Mesendoderm (in vitro differentiated cells): ENCODE measurements at regions not wholly inside any gene's neighbourhood (a gene's known extent, or its start where the extent isn't known, plus 50 kb on each side); places are given as distances from the start of the nearest gene placed in this dataset.

Experiments used
- DNase-seq: peaks from one replicate; pipeline ENCODE4 v3.0.0; 2013
- H2AK5ac ChIP-seq: 2 replicates; pipeline ENCODE4 v1.6.1; 2013; ENCODE audit warnings: low read length, inconsistent platforms
- H2BK120ac ChIP-seq: 2 replicates; pipeline ENCODE4 v1.6.1; 2013; ENCODE audit warnings: low read depth, mild to moderate bottlenecking, low read length, moderate library complexity, mixed read lengths
- H2BK15ac ChIP-seq: replicated peaks from 2 replicates; pipeline ENCODE4 v1.6.1; 2013; ENCODE audit warnings: low read depth, mild to moderate bottlenecking, moderate library complexity
- H2BK5ac ChIP-seq: 2 replicates; pipeline ENCODE4 v1.6.1; 2013; ENCODE audit warnings: low read length, inconsistent platforms
- H3K18ac ChIP-seq: 2 replicates; pipeline ENCODE4 v1.6.1; 2013; ENCODE audit warnings: mild to moderate bottlenecking, low read length, mixed read lengths
- H3K23ac ChIP-seq: one replicate; pipeline ENCODE4 v1.6.1; 2013; ENCODE audit warnings: low read length
- H3K27ac ChIP-seq: 2 replicates; pipeline ENCODE4 v1.5.1; 2013; ENCODE audit warnings: low read depth, mild to moderate bottlenecking, inconsistent platforms, low read length, moderate library complexity
- H3K27me3 ChIP-seq: 2 replicates; pipeline ENCODE4 v1.6.1; 2013; ENCODE audit warnings: low read length, control low read depth, mild to moderate bottlenecking, inconsistent platforms; ENCODE audit not compliant: insufficient read depth, poor library complexity
- H3K36me3 ChIP-seq: 2 replicates; pipeline ENCODE4 v1.6.1; 2013; ENCODE audit warnings: low read length, inconsistent platforms; ENCODE audit not compliant: control insufficient read depth, insufficient read depth
- H3K4ac ChIP-seq: one replicate; pipeline ENCODE4 v1.6.1; 2013; ENCODE audit warnings: low read depth, mild to moderate bottlenecking, low read length, moderate library complexity
- H3K4me1 ChIP-seq: 2 replicates; pipeline ENCODE4 v1.6.1; 2013; ENCODE audit warnings: low read depth, low read length, inconsistent platforms; ENCODE audit not compliant: control insufficient read depth
- H3K4me2 ChIP-seq: 2 replicates; pipeline ENCODE4 v1.6.1; 2013; ENCODE audit warnings: low read length
- H3K4me3 ChIP-seq: 2 replicates; pipeline ENCODE4 v1.5.1; 2013; ENCODE audit warnings: mild to moderate bottlenecking, low read length
- H3K56ac ChIP-seq: one replicate; pipeline ENCODE4 v1.6.1; 2013; ENCODE audit warnings: low read length
- H3K79me1 ChIP-seq: 2 replicates; pipeline ENCODE4 v1.6.1; 2013; ENCODE audit warnings: low read length, inconsistent platforms
- H3K79me2 ChIP-seq: 2 replicates; pipeline ENCODE4 v1.6.1; 2013; ENCODE audit warnings: mild to moderate bottlenecking, low read length; ENCODE audit not compliant: control insufficient read depth, insufficient read depth
- H3K9ac ChIP-seq: 2 replicates; pipeline ENCODE4 v1.6.1; 2013; ENCODE audit warnings: low read length, inconsistent platforms
- H4K5ac ChIP-seq: one replicate; pipeline ENCODE4 v1.6.1; 2013; ENCODE audit warnings: low read length
- H4K8ac ChIP-seq: one replicate; pipeline ENCODE4 v1.6.1; 2013; ENCODE audit warnings: low read depth, mild to moderate bottlenecking, control low read depth, low read length, moderate library complexity
- whole genome bisulfite sequencing: extraction: QIAGEN DNeasy Blood & Tissue Kit; methylation state at CpG from one replicate; pipeline ENCODE4 v1.1.7; 2013; ENCODE audit warnings: low lambda C conversion rate, missing lambda C conversion rate; ENCODE audit not compliant: insufficient coverage; ENCODE audit errors: extremely low coverage; 5-methylcytosine and 5-hydroxymethylcytosine counted together

- peak; percentile 75 for DNase-seq
- Histone ChIP-seq H3K56ac (no peak overlapping the region), H3K9ac (no peak overlapping the region), H2BK120ac (no peak overlapping the region), H3K27me3 (no peaks in the 10 kb centered on the region), H3K23ac (no peak overlapping the region), H3K36me3 (no peaks in the 10 kb centered on the region), H3K4ac (no peak overlapping the region), H3K27ac (no peak overlapping the region), H4K8ac (no peak overlapping the region), H3K4me1 (no peaks in the 10 kb centered on the region), H2BK5ac (no peak overlapping the region), H3K79me2 (no peaks in the 10 kb centered on the region), H3K4me2 (no peak overlapping the region), H3K4me3 (no peak overlapping the region), H2BK15ac (no peak overlapping the region), H3K79me1 (no peaks in the 10 kb centered on the region), H4K5ac (no peak overlapping the region), H3K18ac (no peak overlapping the region), H2AK5ac (no peak overlapping the region)
- no CpG with 5 or more reads among the region's 5 CpGs for WGBS
Observed at GRCh38 chr5:165497707-165498106, 1992.3 kb downstream of the MAT2B start.

- H3K27me3 ChIP-seq = no peaks in the 10 kb centered on the region
Observed at GRCh38 chr5:165502893-165503691, 1997.7 kb downstream of the MAT2B start.

GRCh38 chr5:165504674-165505073, 1999.3 kb downstream of the MAT2B start:
- Histone ChIP-seq H3K79me1 (no peaks in the 10 kb centered on the region), H2BK15ac (no peak overlapping the region), H2AK5ac (no peak overlapping the region), H4K8ac (no peak overlapping the region), H3K56ac (no peak overlapping the region), H3K4me1 (no peaks in the 10 kb centered on the region), H3K9ac (no peak overlapping the region), H3K23ac (no peak overlapping the region), H2BK120ac (no peak overlapping the region), H3K4me2 (no peak overlapping the region), H4K5ac (no peak overlapping the region), H2BK5ac (no peak overlapping the region), H3K79me2 (no peaks in the 10 kb centered on the region), H3K4ac (no peak overlapping the region), H3K4me3 (no peak overlapping the region), H3K18ac (no peak overlapping the region), H3K27ac (no peak overlapping the region), H3K36me3 (no peaks in the 10 kb centered on the region), H3K27me3 (no peaks in the 10 kb centered on the region)
- DNase-seq = no peak
- WGBS = no CpG with 5 or more reads among the region's 1 CpG

More at GRCh38 chr5:165502893-165503691, 1997.7 kb downstream of the MAT2B start:
- no peak overlapping the region for H3K18ac ChIP-seq
- no peak overlapping the region for H3K56ac ChIP-seq
- no peak overlapping the region for H2BK120ac ChIP-seq
- H3K36me3 ChIP-seq = no peaks in the 10 kb centered on the region
- H3K4me1 ChIP-seq = no peaks in the 10 kb centered on the region
- no peak overlapping the region for H3K4ac ChIP-seq
- H3K9ac ChIP-seq = no peak overlapping the region
- no peak overlapping the region for H3K4me2 ChIP-seq
- no peak overlapping the region for H2BK15ac ChIP-seq
- H3K23ac ChIP-seq = no peak overlapping the region
- H3K79me1 ChIP-seq = no peaks in the 10 kb centered on the region
- H2BK5ac ChIP-seq = no peak overlapping the region
- H3K27ac ChIP-seq = no peak overlapping the region
- no peaks in the 10 kb centered on the region for H3K79me2 ChIP-seq
- no peak overlapping the region for H4K8ac ChIP-seq
- peak; percentile 45 for DNase-seq
- no peak overlapping the region for H2AK5ac ChIP-seq
- WGBS = no CpG with 5 or more reads among the region's 11 CpGs
- H4K5ac ChIP-seq = no peak overlapping the region
- no peak overlapping the region for H3K4me3 ChIP-seq

GRCh38 chr5:165508286-165508685, 2002.9 kb downstream of the MAT2B start:
- Histone ChIP-seq H3K79me2 (no peaks in the 10 kb centered on the region), H3K4me2 (no peak overlapping the region), H3K4me1 (no peaks in the 10 kb centered on the region), H3K9ac (no peak overlapping the region), H3K18ac (no peak overlapping the region), H2BK120ac (no peak overlapping the region), H2AK5ac (no peak overlapping the region), H3K4ac (no peak overlapping the region), H2BK5ac (no peak overlapping the region), H3K36me3 (no peaks in the 10 kb centered on the region), H3K56ac (no peak overlapping the region), H3K79me1 (no peaks in the 10 kb centered on the region), H2BK15ac (no peak overlapping the region), H4K5ac (no peak overlapping the region), H3K27me3 (no peaks in the 10 kb centered on the region), H3K23ac (no peak overlapping the region), H4K8ac (no peak overlapping the region), H3K4me3 (no peak overlapping the region), H3K27ac (no peak overlapping the region)
- DNase-seq = no peak
- no CpG with 5 or more reads among the region's 1 CpG for WGBS

GRCh38 chr5:165508861-165509260, 2003.4 kb downstream of the MAT2B start:
- no peak overlapping the region for H4K8ac ChIP-seq
- H3K79me2 ChIP-seq = no peaks in the 10 kb centered on the region
- H2BK15ac ChIP-seq = no peak overlapping the region
- no peak overlapping the region for H2BK120ac ChIP-seq
- no peak overlapping the region for H3K9ac ChIP-seq
- no peak overlapping the region for H2AK5ac ChIP-seq
- no peaks in the 10 kb centered on the region for H3K4me1 ChIP-seq
- no peak overlapping the region for H3K23ac ChIP-seq
- H4K5ac ChIP-seq = no peak overlapping the region
- H3K79me1 ChIP-seq = no peaks in the 10 kb centered on the region
- H3K18ac ChIP-seq = no peak overlapping the region
- H3K4ac ChIP-seq = no peak overlapping the region
- H3K27me3 ChIP-seq = no peaks in the 10 kb centered on the region
- H3K4me3 ChIP-seq = no peak overlapping the region
- H3K4me2 ChIP-seq = no peak overlapping the region
- no peak overlapping the region for H2BK5ac ChIP-seq
- no peak for DNase-seq
- no peak overlapping the region for H3K27ac ChIP-seq
- H3K36me3 ChIP-seq = no peaks in the 10 kb centered on the region
- H3K56ac ChIP-seq = no peak overlapping the region
